Muscle of leg (tissue), 3 donors: ENCODE measurements at regions not wholly inside any gene's neighbourhood (a gene's known extent, or its start where the extent isn't known, plus 50 kb on each side); places are given as distances from the start of the nearest gene placed in this dataset.

Experiments
- DNase-seq: peaks from one replicate; pipeline ENCODE4 v3.0.0; 2013
- H3K27ac ChIP-seq: one replicate; pipeline ENCODE4 v1.5.1; 2013; ENCODE audit warnings: mild to moderate bottlenecking, low read length, control low read depth
- H3K27me3 ChIP-seq: one replicate; pipeline ENCODE4 v1.6.1; 2013; ENCODE audit warnings: low read length; ENCODE audit not compliant: control insufficient read depth, insufficient read depth
- H3K36me3 ChIP-seq: one replicate; pipeline ENCODE4 v1.6.1; 2013; ENCODE audit warnings: low read length; ENCODE audit not compliant: control insufficient read depth, insufficient read depth
- H3K4me1 ChIP-seq: one replicate; pipeline ENCODE4 v1.6.1; 2013; ENCODE audit warnings: low read length; ENCODE audit not compliant: control insufficient read depth, insufficient read depth
- H3K4me3 ChIP-seq: one replicate; pipeline ENCODE4 v1.5.1; 2013; ENCODE audit warnings: low read length, control low read depth
- H3K9me3 ChIP-seq: replicated peaks from 2 replicates; pipeline ENCODE4 v1.6.1; 2013; ENCODE audit warnings: low read depth, low read length; ENCODE audit not compliant: control insufficient read depth
- WGBS: methylation state at CpG from one replicate; pipeline ENCODE4 v1.1.5; 2013; ENCODE audit warnings: missing lambda C conversion rate; ENCODE audit not compliant: insufficient coverage; 5-methylcytosine and 5-hydroxymethylcytosine counted together

GRCh38 chr13:107832500-107833100 is 382.7 kb downstream of the LIG4 start:
- Histone ChIP-seq H3K27me3 (no peaks in the 10 kb centered on the region), H3K4me1 (no peaks in the 10 kb centered on the region), H3K27ac (no peak overlapping the region), H3K36me3 (no peaks in the 10 kb centered on the region), H3K4me3 (no peak overlapping the region), H3K9me3 (no peaks in the 10 kb centered on the region)
- 90% methylated on average over 10 of the region's 10 CpGs for WGBS
- DNase-seq = no peak

- H3K36me3 ChIP-seq = no peaks in the 10 kb centered on the region
- WGBS = 90% methylated on average over 2 of the region's 3 CpGs
- H3K4me1 ChIP-seq = no peaks in the 10 kb centered on the region
- no peak overlapping the region for H3K4me3 ChIP-seq
- DNase-seq = no peak
- H3K27ac ChIP-seq = no peak overlapping the region
- H3K9me3 ChIP-seq = no peaks in the 10 kb centered on the region
- no peaks in the 10 kb centered on the region for H3K27me3 ChIP-seq
Observed at GRCh38 chr13:107830804-107831203, 384.5 kb downstream of the LIG4 start.

- Histone ChIP-seq H3K9me3 (no peaks in the 10 kb centered on the region), H3K4me3 (no peak overlapping the region), H3K27me3 (no peaks in the 10 kb centered on the region), H3K4me1 (no peaks in the 10 kb centered on the region), H3K36me3 (no peaks in the 10 kb centered on the region), H3K27ac (no peak overlapping the region)
- DNase-seq = no peak
- WGBS = 30% methylated on average over 2 of the region's 11 CpGs
Observed at GRCh38 chr13:107827840-107828549, 387.3 kb downstream of the LIG4 start.

- no peaks in the 10 kb centered on the region for H3K4me1 ChIP-seq
- no peak overlapping the region for H3K27ac ChIP-seq
- no peak for DNase-seq
- no peaks in the 10 kb centered on the region for H3K9me3 ChIP-seq
- H3K4me3 ChIP-seq = no peak overlapping the region
- no peaks in the 10 kb centered on the region for H3K27me3 ChIP-seq
- H3K36me3 ChIP-seq = no peaks in the 10 kb centered on the region
- WGBS = 86% methylated on average over 2 of the region's 7 CpGs
Observed at GRCh38 chr13:107824635-107825034, 390.7 kb downstream of the LIG4 start.

- no peaks in the 10 kb centered on the region for H3K27me3 ChIP-seq
- no peak overlapping the region for H3K4me3 ChIP-seq
- H3K36me3 ChIP-seq = no peaks in the 10 kb centered on the region
- no peak overlapping the region for H3K27ac ChIP-seq
- H3K4me1 ChIP-seq = no peaks in the 10 kb centered on the region
- DNase-seq = no peak
- no peaks in the 10 kb centered on the region for H3K9me3 ChIP-seq
Observed at GRCh38 chr13:107822006-107822405, 393.3 kb downstream of the LIG4 start.

- Histone ChIP-seq H3K27me3 (no peaks in the 10 kb centered on the region), H3K9me3 (no peaks in the 10 kb centered on the region), H3K27ac (no peak overlapping the region), H3K4me3 (no peak overlapping the region), H3K4me1 (no peaks in the 10 kb centered on the region), H3K36me3 (no peaks in the 10 kb centered on the region)
- WGBS = no CpG with 5 or more reads among the region's 2 CpGs
- no peak for DNase-seq
Observed at GRCh38 chr13:107821492-107821891, 393.8 kb downstream of the LIG4 start.

- no peaks in the 10 kb centered on the region for H3K9me3 ChIP-seq
- H3K27ac ChIP-seq = no peak overlapping the region
- H3K27me3 ChIP-seq = no peaks in the 10 kb centered on the region
- 73% methylated on average over 1 of the region's 2 CpGs for WGBS
- no peaks in the 10 kb centered on the region for H3K36me3 ChIP-seq
- H3K4me3 ChIP-seq = no peak overlapping the region
- no peaks in the 10 kb centered on the region for H3K4me1 ChIP-seq
- DNase-seq = no peak
Observed at GRCh38 chr13:107819071-107819470, 396.3 kb downstream of the LIG4 start.

GRCh38 chr13:107817647-107818287 is 397.6 kb downstream of the LIG4 start:
- no peaks in the 10 kb centered on the region for H3K9me3 ChIP-seq
- H3K4me3 ChIP-seq = no peak overlapping the region
- DNase-seq = no peak
- H3K36me3 ChIP-seq = no peaks in the 10 kb centered on the region
- no peaks in the 10 kb centered on the region for H3K27me3 ChIP-seq
- no peaks in the 10 kb centered on the region for H3K4me1 ChIP-seq
- no peak overlapping the region for H3K27ac ChIP-seq
- 59% methylated on average over 3 of the region's 6 CpGs for WGBS

- no peak for DNase-seq
- Histone ChIP-seq H3K27me3 (no peaks in the 10 kb centered on the region), H3K27ac (no peak overlapping the region), H3K4me3 (no peak overlapping the region), H3K4me1 (no peaks in the 10 kb centered on the region), H3K9me3 (no peaks in the 10 kb centered on the region), H3K36me3 (no peaks in the 10 kb centered on the region)
Observed at GRCh38 chr13:107812014-107812412, 403.3 kb downstream of the LIG4 start.

- whole genome bisulfite sequencing = no CpG with 5 or more reads among the region's 2 CpGs
- DNase-seq = no peak
- no peak overlapping the region for H3K27ac ChIP-seq
- H3K4me3 ChIP-seq = no peak overlapping the region
- no peaks in the 10 kb centered on the region for H3K27me3 ChIP-seq
- no peaks in the 10 kb centered on the region for H3K4me1 ChIP-seq
- no peaks in the 10 kb centered on the region for H3K9me3 ChIP-seq
- no peaks in the 10 kb centered on the region for H3K36me3 ChIP-seq
Observed at GRCh38 chr13:107811233-107812013, 403.9 kb downstream of the LIG4 start.
